ENCODE measurements at regions not wholly inside any gene's neighbourhood (a gene's known extent, or its start where the extent isn't known, plus 50 kb on each side); places are given as distances from the start of the nearest gene placed in this dataset.

DNA sequence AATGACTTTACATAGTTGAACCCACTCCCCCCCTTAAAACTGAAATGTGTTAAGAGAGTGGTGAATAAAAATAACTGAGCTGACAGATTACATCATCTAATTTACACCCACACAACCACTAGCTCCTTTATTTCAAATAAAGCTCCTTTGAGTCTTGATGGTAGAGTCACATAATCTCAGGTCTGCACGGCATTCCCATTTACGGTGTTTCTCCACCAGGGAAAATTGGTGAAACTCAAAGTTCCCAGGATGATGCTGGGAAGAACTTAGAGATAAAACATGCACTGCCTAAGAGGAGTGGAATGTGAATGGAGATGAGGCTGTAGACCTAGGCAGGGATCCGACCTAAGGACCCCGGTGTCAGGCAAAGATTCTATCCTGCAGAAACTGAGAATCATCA, 727.8 kb upstream of the ADAMTS5 start:
- DNase-seq (ENCODE audit: low spot score): no peak

DNA sequence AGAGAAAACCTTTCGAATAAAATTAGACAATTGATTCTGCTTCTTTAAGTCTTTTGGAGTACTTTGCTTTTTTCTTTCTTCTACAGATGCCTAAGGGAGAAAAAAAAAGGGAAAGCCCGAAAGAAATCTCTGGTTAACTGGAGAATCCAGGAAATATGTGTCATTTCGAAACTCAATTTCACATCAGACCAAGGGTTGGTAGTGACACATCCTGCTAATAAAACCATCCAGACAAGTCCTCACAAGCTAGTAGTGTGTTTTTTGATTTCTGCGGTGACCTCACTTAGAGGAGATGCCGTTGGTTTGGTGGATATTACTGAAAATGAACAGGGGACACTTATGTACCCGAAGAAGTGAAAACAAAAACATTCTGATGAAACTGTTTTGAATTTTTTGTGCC, 726.5 kb upstream of the ADAMTS5 start:
- DNase-seq (ENCODE audit: low spot score): no peak

DNA sequence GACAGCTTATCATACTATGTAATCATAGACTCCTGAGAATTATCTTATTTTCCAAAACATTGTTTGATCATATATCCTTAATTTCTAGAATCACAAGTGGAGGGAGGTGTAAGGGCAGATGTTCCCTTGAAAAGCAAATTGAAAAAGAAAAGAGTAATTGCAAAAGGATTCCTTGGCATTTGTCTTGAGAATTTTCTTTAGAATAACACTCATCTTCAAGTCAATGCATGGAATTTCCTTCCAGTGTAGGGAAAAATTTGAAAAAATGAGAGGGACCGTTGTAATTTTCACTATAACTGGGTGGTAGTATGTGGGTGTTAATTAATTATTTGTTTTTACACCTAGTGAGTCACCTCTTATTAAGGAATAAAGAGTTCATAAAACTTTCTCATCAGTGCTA, 724.6 kb upstream of the ADAMTS5 start:
- DNase-seq (ENCODE audit: low spot score): no peak

DNA sequence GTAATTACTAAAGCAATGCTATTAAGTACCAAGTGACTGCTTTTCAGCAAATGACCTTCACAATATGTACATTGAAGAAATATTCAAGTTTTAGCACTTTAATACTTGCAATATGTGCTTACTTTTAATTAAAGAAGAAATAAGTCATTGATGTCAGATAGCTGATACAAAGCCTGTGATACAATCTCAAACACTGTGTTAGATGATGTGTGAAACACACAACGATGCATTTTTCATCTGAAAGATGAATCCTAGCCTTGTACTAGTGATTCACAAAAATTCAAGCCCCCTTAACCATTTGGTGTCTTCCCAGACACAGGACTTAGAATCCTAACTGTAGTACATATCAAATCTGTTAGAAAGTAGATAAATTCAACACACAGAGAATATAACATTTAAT, 724.1 kb upstream of the ADAMTS5 start:
- DNase-seq (ENCODE audit: low spot score): no peak

DNA sequence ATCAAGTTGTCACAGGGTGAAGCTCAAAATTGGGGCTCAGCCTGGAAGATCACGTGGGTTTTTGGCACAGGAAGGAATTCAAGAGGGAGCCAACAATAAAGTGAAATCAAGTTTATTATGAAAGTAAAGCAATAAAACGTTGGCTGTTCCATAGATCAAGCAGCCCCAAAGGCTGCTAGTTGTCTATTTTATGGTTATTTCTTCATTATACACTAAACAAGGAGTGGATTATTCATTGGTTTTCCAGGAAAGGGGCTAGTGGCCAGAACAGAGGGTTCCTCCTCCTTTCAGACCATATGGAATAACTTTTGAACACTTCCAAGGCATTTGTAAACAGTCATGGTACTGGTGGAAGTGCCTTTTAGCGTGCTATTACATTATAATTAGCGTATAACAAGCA, 723.5 kb upstream of the ADAMTS5 start:
- DNase-seq (ENCODE audit: low spot score): no peak

DNA sequence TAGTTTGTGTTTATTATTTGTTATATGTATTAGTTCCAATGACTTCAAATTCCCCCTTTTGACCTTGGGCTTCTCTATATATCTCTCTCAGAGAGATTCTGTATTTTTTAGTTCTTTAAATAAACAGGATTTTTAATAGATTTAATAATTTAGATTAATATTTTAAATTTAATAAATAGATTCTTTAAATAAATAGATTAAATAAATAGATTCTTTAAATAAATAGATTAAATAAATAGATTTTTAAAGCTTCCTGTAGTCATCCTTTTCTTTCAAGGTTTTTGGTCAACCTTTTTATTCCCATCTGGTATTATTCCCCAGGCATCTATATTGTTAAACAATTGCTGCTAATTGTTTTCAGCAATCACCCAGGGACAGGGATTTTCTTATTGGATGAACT, 721.9 kb upstream of the ADAMTS5 start:
- no peak for DNase-seq (ENCODE audit: low spot score)

DNA sequence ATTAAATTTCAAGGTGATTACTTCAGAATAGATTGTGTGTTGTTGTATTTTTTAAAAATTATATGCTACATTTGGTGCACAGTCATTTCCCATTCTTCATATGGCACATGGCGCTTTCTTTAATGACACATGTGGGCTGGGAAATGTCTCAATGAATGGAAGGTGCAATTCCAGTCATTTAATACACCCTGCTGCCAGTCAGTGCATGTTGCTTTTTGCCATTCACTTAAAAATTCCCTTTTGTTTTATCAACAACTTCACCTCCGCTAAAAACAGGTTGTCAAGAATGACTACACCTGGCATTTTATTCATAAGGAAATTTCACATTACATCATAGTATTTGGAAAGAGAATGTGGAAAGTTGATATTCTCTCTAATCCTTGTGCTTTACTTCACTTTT, 716.4 kb upstream of the ADAMTS5 start:
- DNase-seq (ENCODE audit: low spot score): no peak

DNA sequence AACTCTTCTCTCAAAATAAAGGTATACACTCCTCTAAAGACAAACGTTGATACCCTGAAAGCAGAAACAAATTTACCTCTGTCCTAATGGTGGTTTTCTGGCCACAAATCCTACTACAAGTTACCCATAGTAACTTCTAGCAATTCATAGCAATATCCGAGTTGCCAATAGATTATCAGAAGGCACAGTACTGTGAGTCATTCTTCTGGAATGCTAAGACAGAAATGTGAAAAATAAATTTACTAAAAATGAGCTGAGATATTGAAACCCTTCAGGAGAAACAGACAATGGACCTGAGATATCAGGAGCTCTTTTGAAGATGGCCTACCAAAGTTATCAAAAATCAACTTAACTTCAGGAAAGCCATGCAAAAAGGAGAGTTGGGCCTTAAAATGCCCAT, 715.0 kb upstream of the ADAMTS5 start:
- DNase-seq (ENCODE audit: low spot score): no peak

DNA sequence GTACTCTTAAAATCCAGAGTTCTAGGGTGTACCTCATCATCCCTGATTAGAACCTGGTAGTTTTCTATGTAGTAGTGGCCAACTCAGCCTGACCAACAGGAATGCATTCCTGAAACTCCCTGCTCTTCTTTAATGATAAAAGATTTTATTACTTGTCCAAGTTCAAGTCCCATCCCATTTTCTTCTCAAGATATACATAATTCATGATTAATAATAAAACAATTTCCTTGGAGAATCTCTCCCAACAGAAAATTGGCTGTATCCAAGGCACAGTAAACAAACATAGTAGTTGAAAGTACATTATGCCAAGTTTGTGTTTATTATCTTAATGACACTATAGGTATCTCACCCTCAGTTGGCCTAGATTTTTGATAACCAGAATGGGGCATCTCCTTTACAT, 714.1 kb upstream of the ADAMTS5 start:
- DNase-seq (ENCODE audit: low spot score): no peak

DNA sequence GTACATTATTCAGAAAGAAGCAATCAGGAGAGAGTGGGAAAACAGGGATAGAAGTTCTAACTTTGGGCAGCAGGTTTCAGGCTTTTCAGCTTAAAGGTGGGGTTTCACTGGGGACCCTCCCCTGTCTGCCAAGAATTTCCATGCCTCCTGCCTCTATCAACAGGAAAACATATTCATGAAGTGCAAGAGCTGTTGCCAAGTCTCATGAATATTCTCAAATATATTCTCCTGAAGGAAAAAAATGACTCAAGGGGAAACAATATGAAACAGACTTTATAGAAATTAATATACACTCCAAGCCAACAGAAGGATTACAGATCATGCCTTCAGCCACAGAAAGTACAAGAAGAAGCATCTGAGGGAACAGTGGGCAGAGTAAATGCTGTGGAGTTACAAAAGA, 713.3 kb upstream of the ADAMTS5 start:
- DNase-seq (ENCODE audit: low spot score): no peak

DNA sequence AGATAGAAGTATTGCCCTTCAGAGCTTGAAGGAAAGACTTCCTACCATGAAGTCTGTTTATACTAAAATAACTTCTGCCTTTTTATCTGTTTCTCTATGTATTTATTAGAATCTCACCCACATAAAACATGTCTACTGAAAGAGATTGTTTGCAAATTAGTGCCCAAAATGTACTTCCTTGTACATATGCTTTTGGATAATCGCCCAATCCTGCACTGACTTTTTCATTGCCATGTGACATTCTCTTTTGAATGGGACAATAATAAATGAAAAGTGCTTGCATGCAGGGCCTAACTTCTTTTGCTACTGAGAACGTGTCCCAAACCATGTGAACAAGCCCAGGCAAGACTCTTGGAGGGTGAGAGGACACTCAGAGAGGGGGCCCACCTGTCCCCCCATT, 711.6 kb upstream of the ADAMTS5 start:
- DNase-seq (ENCODE audit: low spot score): no peak

DNA sequence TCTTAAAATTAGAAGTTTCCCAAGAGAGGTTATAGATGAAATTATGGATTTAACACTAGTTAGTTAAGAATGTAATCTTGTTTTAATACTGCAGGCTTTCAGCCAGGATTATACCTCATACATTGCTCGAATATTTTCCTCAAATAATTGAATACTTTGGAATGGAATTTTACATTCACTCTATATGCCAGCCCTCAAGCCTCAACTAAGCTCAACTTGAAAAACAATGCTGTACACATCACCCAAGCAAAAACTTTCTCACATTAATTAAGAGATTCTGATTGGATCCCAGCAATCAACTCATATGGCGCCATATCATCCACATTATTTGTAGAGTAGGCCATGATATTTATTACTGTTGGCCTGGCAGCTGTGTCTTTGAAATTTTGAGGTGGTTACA, 710.7 kb upstream of the ADAMTS5 start:
- DNase-seq (ENCODE audit: low spot score): no peak

DNA sequence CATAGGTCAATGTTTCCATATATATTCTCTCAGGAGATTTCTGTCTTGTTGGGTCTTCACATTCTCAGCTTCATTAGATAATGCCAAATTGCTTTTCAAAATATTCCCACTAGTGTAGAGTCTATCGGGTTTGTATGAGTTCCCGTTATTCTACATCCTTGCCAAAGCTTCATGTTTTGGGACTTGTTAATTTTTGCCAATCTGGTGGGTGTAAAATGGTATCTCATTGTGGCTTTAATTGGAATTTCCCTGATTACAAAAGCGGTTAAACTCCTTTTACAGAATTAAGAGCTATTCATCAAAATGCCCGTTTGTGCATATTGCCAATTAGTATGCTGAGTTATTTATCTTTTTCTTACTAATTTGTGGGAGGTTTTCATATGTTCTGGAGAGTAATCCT, 708.4 kb upstream of the ADAMTS5 start:
- DNase-seq (ENCODE audit: low spot score): no peak

DNA sequence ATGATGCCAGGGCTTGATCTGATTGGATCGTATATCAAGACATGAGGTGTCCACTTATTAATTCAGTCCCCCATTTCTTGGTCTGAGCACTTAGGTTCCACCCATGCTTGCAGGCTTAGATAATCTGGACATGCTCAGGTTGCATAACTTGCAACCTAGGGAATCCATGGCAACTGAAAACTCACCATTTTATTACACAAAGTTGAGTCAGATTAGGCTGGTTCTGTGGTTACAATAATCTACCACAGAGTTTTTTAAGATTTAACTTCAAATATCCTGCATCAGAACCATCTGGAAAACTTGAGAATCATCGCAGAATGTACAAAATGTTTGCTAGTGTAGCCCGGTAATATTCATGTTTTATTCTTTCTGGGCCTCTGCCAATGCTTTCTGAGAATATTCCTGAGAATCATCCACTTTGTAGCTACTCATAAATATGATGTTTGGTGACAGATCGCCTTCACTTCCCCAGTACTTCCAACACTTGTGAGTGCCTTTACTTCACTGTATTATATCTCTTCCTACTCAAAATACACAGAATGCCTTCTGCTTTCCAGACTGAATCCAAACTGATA, 707.2 kb upstream of the ADAMTS5 start:
- no peak for DNase-seq (ENCODE audit: low spot score)

DNA sequence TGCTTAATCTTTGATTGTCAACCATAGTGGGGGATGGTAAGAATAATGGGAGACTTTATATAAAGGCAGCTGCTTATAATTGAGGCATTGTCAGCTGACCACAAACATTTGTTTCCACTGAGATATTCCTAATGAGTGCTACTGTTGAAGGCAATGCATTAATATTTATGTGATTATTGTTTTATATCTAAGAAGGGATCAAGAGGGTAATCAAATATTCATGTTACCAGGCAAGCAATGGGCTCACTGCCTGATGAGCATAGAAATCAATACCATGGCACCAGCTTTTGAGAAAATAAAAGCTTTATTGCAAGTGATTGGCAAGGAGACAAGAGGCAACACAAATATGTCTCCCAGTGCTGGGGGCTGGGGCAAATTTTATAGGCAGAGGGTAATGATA, 706.7 kb upstream of the ADAMTS5 start:
- no peak for DNase-seq (ENCODE audit: low spot score)

DNA sequence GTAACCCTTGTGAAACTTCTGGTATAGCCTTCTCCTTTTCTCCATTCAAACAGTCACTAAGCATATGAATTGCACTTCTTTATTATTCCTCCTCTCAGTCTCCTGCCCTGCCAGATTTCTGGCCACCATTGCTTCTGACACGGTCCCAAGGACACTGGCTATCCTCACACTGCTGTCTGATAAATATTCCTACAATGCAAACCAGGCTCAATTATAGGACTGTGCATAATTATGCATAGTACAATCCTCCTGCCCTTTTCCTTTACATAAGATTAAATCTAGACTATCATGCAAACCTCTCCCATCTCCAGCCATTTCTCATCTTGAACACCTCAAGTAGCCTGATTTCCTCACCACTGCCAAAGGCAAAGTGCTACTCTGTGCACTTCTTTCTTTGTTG, 704.3 kb upstream of the ADAMTS5 start:
- DNase-seq (ENCODE audit: low spot score): no peak

DNA sequence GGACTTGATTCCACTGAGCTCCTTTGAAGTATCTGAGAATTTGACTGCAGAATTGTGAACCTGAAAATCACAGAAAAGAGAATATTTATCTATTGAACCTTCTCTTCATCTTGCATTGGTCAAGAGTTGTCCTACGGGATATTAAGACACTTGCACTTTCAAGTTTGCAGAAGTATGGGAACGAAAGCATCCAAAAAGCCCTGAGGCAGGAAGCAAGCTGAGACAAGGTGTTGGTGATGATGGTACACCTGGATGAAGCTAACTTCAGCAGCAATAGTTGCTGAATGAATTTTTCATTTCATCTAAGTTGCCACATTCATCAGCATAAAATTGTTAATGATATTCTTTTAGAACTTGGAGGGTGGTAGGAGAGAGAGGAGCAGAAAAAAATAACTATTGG, 686.6 kb upstream of the ADAMTS5 start:
- no peak for DNase-seq (ENCODE audit: low spot score)

DNA sequence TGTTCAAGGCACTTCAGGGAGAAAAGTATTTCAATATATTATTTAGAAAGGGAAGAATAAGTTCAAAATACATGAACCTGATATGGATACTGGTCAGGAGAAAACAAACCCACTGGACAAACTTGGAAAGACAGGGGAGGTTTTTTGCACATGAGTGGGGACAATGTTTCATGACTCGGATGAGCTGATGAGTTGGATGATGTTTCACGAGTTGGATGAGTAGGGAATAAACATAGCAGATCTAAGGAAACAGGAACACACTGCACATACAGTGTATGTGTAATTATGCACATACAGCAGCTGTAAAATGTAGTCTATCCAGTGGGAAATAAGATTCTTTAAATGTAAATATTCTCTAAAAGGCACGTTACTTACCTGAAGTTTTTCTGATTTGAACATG, 682.9 kb upstream of the ADAMTS5 start:
- DNase-seq (ENCODE audit: low spot score): no peak

DNA sequence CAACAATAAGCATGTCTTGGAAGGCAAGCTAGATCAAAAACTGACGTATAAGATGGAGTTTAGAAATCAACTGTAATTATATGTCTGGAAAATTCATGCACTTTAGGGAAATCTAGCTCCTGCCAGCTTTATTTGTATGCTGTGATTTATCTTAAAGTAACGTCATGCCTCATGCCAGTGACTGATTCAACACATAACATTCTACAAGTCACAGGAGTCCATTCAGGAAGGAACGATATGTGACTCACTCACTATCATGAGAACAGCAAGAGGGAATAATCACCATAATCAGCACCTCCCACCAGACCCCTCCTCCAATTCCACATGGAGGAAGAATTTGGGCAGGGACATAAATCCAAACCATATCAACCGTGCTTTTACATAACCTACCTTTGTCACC, 682.4 kb upstream of the ADAMTS5 start:
- no peak for DNase-seq (ENCODE audit: low spot score)

DNA sequence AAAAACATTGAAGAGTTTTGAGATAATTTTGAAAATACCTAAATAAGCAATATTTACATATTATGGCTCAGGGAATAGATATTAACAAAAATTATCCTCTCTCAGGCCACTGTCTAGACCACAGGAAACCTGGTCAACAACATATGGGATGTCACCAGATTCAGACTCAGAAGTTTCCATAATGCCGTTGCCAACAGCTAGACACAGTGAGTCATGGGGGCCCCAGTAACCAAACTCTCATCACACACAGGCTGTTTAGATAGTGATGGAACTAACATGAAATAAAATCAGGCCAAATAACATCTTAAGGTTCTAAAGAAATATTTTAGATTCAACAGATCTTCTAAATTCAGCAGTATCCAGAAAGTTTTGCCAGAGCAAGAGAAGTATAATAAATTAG, 681.7 kb upstream of the ADAMTS5 start:
- no peak for DNase-seq (ENCODE audit: low spot score)

DNA sequence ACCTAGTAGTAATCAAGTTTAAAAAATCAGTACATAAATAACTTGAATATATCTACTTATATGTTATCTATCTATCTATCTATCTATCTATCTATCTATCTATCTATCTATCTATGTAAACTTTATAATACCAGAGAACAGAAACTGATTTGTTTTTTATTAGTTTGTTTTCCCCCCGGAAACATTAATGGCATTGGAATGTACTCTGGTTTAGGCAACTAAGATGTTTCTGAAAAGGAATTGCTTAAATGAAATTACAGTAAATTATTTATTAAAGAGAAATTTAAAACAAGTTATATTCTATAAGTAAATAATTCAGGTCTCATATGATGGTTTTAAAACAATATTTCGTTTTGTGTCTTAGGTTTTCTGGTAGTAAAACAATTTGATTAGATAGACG, 681.0 kb upstream of the ADAMTS5 start:
- DNase-seq (ENCODE audit: low spot score): no peak

DNA sequence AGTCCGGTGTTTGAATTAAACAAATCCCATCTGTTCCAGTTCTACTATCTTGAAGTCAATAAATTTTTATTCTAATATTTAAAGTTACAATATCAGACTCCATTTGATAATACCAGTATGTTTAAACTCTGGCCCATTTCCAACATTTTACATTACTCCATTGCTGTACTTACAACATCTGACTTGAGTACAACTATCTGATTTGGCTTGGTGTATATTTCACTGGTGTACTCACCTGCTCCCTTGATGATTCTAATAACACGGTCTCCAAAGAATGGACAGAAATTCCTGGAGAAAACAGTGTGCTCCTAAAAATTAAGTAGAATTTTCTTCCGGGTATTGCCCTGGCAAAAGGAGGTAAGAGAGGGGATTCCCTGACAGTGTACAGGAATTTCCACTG, 680.5 kb upstream of the ADAMTS5 start:
- DNase-seq (ENCODE audit: low spot score): no peak

DNA sequence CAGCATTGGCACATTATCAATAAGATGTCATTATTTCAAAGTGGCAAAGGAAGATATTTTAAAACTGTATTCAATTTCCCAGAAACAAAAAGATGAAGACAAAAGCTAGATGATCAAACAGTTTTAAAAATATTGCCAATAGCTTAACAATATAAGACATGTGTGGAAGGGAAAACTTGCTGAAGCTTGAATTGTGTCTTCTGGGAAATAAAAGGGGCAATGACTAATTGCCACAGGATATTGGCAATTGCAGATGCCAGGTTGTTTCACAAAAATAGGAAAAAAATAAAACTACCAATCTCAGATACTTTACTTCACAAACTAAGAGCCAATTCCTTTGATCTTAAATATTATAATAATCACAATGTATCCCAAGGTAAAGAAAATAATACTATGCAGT, 679.8 kb upstream of the ADAMTS5 start:
- no peak for DNase-seq (ENCODE audit: low spot score)

DNA sequence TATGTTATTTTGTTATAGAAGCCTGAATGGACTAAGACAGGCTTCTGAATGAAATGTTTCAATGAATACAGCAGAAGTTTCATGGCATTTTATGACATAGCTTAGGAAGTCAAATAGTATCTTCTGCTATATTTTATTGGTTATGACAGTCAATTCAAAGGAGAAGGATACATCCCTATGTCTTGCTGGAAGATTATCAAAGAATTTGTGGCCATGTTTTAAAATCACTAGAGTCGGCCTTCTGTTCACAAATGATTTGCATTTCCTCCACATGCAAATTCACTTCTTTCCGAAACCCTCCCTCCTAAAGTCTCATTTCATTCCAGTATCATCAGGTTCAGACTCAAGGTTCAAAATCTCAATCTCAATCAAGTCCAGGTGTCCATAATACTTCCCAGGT, 679.2 kb upstream of the ADAMTS5 start:
- DNase-seq (ENCODE audit: low spot score): no peak

DNA sequence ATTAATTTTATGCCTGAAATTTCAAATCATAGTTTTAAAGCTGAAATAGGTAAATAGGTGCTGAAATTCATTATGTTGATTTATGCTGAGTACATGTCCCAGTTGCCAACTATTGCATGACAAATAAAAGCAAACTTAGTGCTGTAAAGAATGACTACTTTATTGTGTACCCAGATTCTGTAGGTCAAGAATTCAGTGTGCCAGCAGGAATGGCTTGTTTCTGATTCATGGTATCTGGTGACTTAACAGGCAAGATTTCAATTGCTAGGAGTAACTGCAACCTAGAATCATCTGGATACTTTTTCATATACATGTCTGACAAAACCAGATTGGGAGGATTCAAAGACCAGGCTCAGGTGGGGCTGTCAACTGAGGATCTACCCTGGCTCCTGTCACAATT, 678.4 kb upstream of the ADAMTS5 start:
- DNase-seq (ENCODE audit: low spot score): no peak
